K562 (cell line): ENCODE measurements at regions not wholly inside any gene's neighbourhood (a gene's known extent, or its start where the extent isn't known, plus 50 kb on each side); places are given as distances from the start of the nearest gene placed in this dataset.

Experiments used
- ARID1B ChIP-seq: fragments of 450-650 bp; IDR thresholded peaks from 2 replicates; pipeline ENCODE4 v1.6.1; 2016; ENCODE audit warnings: antibody characterized with exemption, mild to moderate bottlenecking, inconsistent platforms
- CBX5 ChIP-seq: IDR thresholded peaks from 2 replicates; pipeline ENCODE4 v1.6.1; 2014; ENCODE audit warnings: low read depth, borderline replicate concordance
- CTBP1 ChIP-seq: fragments of 450-650 bp; IDR thresholded peaks from 2 replicates; pipeline ENCODE4 v1.6.1; 2016; ENCODE audit warnings: borderline replicate concordance
- DDX20 ChIP-seq: fragments of 450-650 bp; IDR thresholded peaks from 2 replicates; pipeline ENCODE4 v1.6.1; 2016; ENCODE audit warnings: missing genetic modification characterization, low read depth, mild to moderate bottlenecking, missing compliant biosample characterization, moderate library complexity
- DPF2 ChIP-seq: fragments of 450-650 bp; IDR thresholded peaks from 2 replicates; pipeline ENCODE4 v1.6.1; 2016
- EHMT2 ChIP-seq: fragments of 450-650 bp; IDR thresholded peaks from 2 replicates; pipeline ENCODE4 v1.6.1; 2018; ENCODE audit warnings: antibody characterized with exemption
- ESRRB ChIP-seq: fragments of 250-450 bp; sonication (Bioruptor Pico); IDR thresholded peaks from 2 replicates; pipeline ENCODE4 v1.5.0; 2020; ENCODE audit warnings: mild to moderate bottlenecking, moderate library complexity, borderline replicate concordance
- ETV5 ChIP-seq: sonication (generic); formaldehyde crosslinking; IDR thresholded peaks from 2 replicates; pipeline ENCODE4 v1.4.0; 2020; ENCODE audit warnings: low read depth, mild to moderate bottlenecking, missing genetic modification reagents
- FOXO4 ChIP-seq: fragments of 450-650 bp; formaldehyde crosslinking; IDR thresholded peaks from 2 replicates; pipeline ENCODE4 v1.4.0; 2020; ENCODE audit warnings: mild to moderate bottlenecking, moderate library complexity
- GABPA ChIP-seq: fragments of 200-800 bp; sonication (Bioruptor generic); conservative IDR thresholded peaks from 2 replicates; pipeline ENCODE4 v1.6.1; 2016; ENCODE audit warnings: low read depth, missing genetic modification characterization, missing compliant biosample characterization
- HDAC2 ChIP-seq: fragments of 450-650 bp; IDR thresholded peaks from 2 replicates; pipeline ENCODE4 v1.6.1; 2016; ENCODE audit warnings: mild to moderate bottlenecking
- KLF6 ChIP-seq: fragments of 250-450 bp; sonication (Bioruptor Pico); IDR thresholded peaks from 2 replicates; pipeline ENCODE4 v1.4.0; 2020; ENCODE audit warnings: mild to moderate bottlenecking, moderate library complexity, borderline replicate concordance
- MCM5 ChIP-seq: fragments of 450-650 bp; IDR thresholded peaks from 2 replicates; pipeline ENCODE4 v1.6.1; 2016; ENCODE audit warnings: low read depth
- MNT ChIP-seq, 2 experiments: fragments of 450-650 bp; conservative IDR thresholded peaks; 2 replicates each; pipeline ENCODE4 v1.6.1; 2017; ENCODE audit warnings: mild to moderate bottlenecking in 2 of 2, moderate library complexity in 2 of 2
- PRMT5 ChIP-seq: sonication (generic); formaldehyde crosslinking; IDR thresholded peaks from 2 replicates; pipeline ENCODE4 v1.5.0; 2020; ENCODE audit warnings: missing genetic modification reagents
- RFX1 ChIP-seq: fragments of 450-650 bp; IDR thresholded peaks from 2 replicates; pipeline ENCODE4 v1.6.1; 2016; ENCODE audit warnings: mild to moderate bottlenecking, moderate library complexity
- SLC30A9 ChIP-seq: fragments of 250-450 bp; sonication (Bioruptor Pico); IDR thresholded peaks from 2 replicates; pipeline ENCODE4 v1.8.0; 2022; ENCODE audit warnings: mild to moderate bottlenecking, moderate library complexity
- SMARCE1 ChIP-seq: fragments of 450-650 bp; IDR thresholded peaks from 2 replicates; pipeline ENCODE4 v1.7.1; 2016; ENCODE audit warnings: mild to moderate bottlenecking
- SOX6 ChIP-seq: fragments of 450-650 bp; IDR thresholded peaks from 2 replicates; pipeline ENCODE4 v1.6.1; 2014; ENCODE audit warnings: mild to moderate bottlenecking
- U2AF2 ChIP-seq: fragments of 200-400 bp; formaldehyde crosslinking; optimal IDR thresholded peaks from 2 replicates; pipeline ENCODE3; 2017; ENCODE audit warnings: low read depth, mild to moderate bottlenecking, low read length
- ZFP30 ChIP-seq: fragments of 250-450 bp; sonication (Bioruptor Pico); IDR thresholded peaks from 2 replicates; pipeline ENCODE4 v1.8.0; 2022; ENCODE audit warnings: moderate library complexity, mild to moderate bottlenecking, inconsistent platforms, borderline replicate concordance
- ZNF224 ChIP-seq: sonication (generic); formaldehyde crosslinking; IDR thresholded peaks from 2 replicates; pipeline ENCODE4 v1.8.0; 2022; ENCODE audit warnings: mild to moderate bottlenecking, missing genetic modification reagents
- ZNF23 ChIP-seq: fragments of 250-450 bp; sonication (Bioruptor Pico); IDR thresholded peaks from 2 replicates; pipeline ENCODE4 v1.4.0; 2020; ENCODE audit warnings: mild to moderate bottlenecking
- ZNF347 ChIP-seq: fragments of 450-650 bp; formaldehyde crosslinking; IDR thresholded peaks from 2 replicates; pipeline ENCODE4 v1.4.0; 2020; ENCODE audit warnings: low read depth, mild to moderate bottlenecking, moderate library complexity
- ZNF436 ChIP-seq: fragments of 250-450, 450-650 bp; sonication (Bioruptor Pico); formaldehyde crosslinking; IDR thresholded peaks from 2 replicates; pipeline ENCODE4 v1.7.0; 2020; ENCODE audit warnings: mild to moderate bottlenecking
- ZSCAN32 ChIP-seq: fragments of 450-650 bp; formaldehyde crosslinking; IDR thresholded peaks from 2 replicates; pipeline ENCODE4 v1.4.0; 2020; ENCODE audit warnings: mild to moderate bottlenecking, moderate library complexity
- TF ChIP-seq, protein P1 (sequence below): fragments of 450-650 bp; IDR thresholded peaks from 2 replicates; pipeline ENCODE4 v1.6.1; 2014; ENCODE audit warnings: low read depth, mild to moderate bottlenecking, moderate library complexity, borderline replicate concordance

GRCh38 chr10:23512355-23513058, 73.6 kb downstream of the OTUD1 start (continued):
- no peak for TF ChIP-seq ZNF224 (CRISPR knock-in tag)
- peak; percentile 23; the same call in 1 of the 2 replicates for TF ChIP-seq HDAC2
- TF ChIP-seq ZFP30 = no peak
- peak; percentile 97 for TF ChIP-seq ZSCAN32
- peak; percentile 75 for TF ChIP-seq SOX6
- TF ChIP-seq U2AF2 = no peak
- TF ChIP-seq MCM5 = no peak
- TF ChIP-seq EHMT2 = peak; percentile 83
- TF ChIP-seq CBX5 = no peak
- TF ChIP-seq ETV5 (CRISPR knock-in tag) = no peak
- 0 out of 4 replicates have a peak, but pooled peaks of 1 of the 2 experiments have one; percentile 26 for TF ChIP-seq MNT (conservative IDR thresholded peaks at IDR 0.05)
- TF ChIP-seq CTBP1 = peak; percentile 55; the same call in 1 of the 2 replicates
- TF ChIP-seq FOXO4 (CRISPR knock-in tag) = no peak
- TF ChIP-seq RFX1 = peak; percentile 13; the same call in 1 of the 2 replicates
- TF ChIP-seq SLC30A9 = no peak
- peak; percentile 62; the same call in 1 of the 2 replicates for TF ChIP-seq DDX20 (tag)
- TF ChIP-seq ARID1B = peak; percentile 67
- no peak for TF ChIP-seq ESRRB (CRISPR knock-in tag)
- TF ChIP-seq KLF6 (CRISPR knock-in tag) = peak; percentile 67; the same call in 1 of the 2 replicates
- TF ChIP-seq, protein P1, sequence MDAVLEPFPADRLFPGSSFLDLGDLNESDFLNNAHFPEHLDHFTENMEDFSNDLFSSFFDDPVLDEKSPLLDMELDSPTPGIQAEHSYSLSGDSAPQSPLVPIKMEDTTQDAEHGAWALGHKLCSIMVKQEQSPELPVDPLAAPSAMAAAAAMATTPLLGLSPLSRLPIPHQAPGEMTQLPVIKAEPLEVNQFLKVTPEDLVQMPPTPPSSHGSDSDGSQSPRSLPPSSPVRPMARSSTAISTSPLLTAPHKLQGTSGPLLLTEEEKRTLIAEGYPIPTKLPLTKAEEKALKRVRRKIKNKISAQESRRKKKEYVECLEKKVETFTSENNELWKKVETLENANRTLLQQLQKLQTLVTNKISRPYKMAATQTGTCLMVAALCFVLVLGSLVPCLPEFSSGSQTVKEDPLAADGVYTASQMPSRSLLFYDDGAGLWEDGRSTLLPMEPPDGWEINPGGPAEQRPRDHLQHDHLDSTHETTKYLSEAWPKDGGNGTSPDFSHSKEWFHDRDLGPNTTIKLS = 0 out of 2 replicates have a peak, but pooled peaks have one; percentile 15
- no peak for TF ChIP-seq PRMT5 (CRISPR knock-in tag)
- TF ChIP-seq ZNF23 (CRISPR knock-in tag) = no peak
- TF ChIP-seq GABPA = peak; percentile 49
- no peak for TF ChIP-seq ZNF436 (CRISPR knock-in tag)
- no peak for TF ChIP-seq ZNF347 (CRISPR knock-in tag)
- TF ChIP-seq SMARCE1 = peak; percentile 66; the same call in 1 of the 2 replicates
- TF ChIP-seq DPF2 = peak; percentile 78
